HCT116 (cell line): ENCODE measurements at regions not wholly inside any gene's neighbourhood (a gene's known extent, or its start where the extent isn't known, plus 50 kb on each side); places are given as distances from the start of the nearest gene placed in this dataset.

ENCODE experiments used
- CEBPB ChIP-seq: IDR thresholded peaks from 2 replicates; pipeline ENCODE4 v1.6.1; 2012; ENCODE audit warnings: low read depth
- EZH2 ChIP-seq: fragments of 200-600 bp; sonication (generic); IDR thresholded peaks from 2 replicates; pipeline ENCODE4 v1.6.1; 2017; ENCODE audit warnings: antibody characterized with exemption, mixed run types
- POLR2A ChIP-seq: IDR thresholded peaks from 2 replicates; pipeline ENCODE4 v1.7.0; 2011; ENCODE audit warnings: borderline replicate concordance; ENCODE audit not compliant: insufficient read depth, insufficient read length; ENCODE audit errors: extremely low read depth
- RAD21 ChIP-seq: IDR thresholded peaks from 2 replicates; pipeline ENCODE4 v1.6.1; 2012; ENCODE audit warnings: low read depth, mild to moderate bottlenecking
- REST ChIP-seq: IDR thresholded peaks from 2 replicates; pipeline ENCODE4 v1.6.1; 2012; ENCODE audit warnings: low read depth
- YY1 ChIP-seq: IDR thresholded peaks from 2 replicates; pipeline ENCODE4 v1.6.1; 2011; ENCODE audit warnings: low read length, low read depth, moderate library complexity, mild to moderate bottlenecking; ENCODE audit not compliant: insufficient replicate concordance; ENCODE audit errors: extremely low read depth
- ZNF274 ChIP-seq: fragments of 200-500 bp; sonication (Bioruptor generic); IDR thresholded peaks from 2 replicates; pipeline ENCODE4 v1.6.1; 2014; ENCODE audit warnings: mild to moderate bottlenecking, low read depth, low read length, inconsistent platforms
- TF ChIP-seq, protein P1 (sequence below), 3 experiments: fragments of 200-600 bp in 1 of 3; sonication (generic) in 1 of 3; IDR thresholded peaks in 2 of 3; conservative IDR thresholded peaks in 1 of 3; 2 replicates each; pipeline ENCODE4 v1.5.1; 2012 to 2017; ENCODE audit warnings: low read depth in 2 of 3, low read length in 2 of 3, antibody characterized with exemption in 1 of 3, borderline replicate concordance in 1 of 3, control low read depth in 1 of 3, mild to moderate bottlenecking in 1 of 3, mixed read lengths in 1 of 3, mixed run types in 1 of 3, moderate library complexity in 1 of 3; ENCODE audit not compliant: insufficient read depth in 1 of 3

- no peak for TF ChIP-seq ZNF274
- TF ChIP-seq REST, result no peak
- TF ChIP-seq, protein P1, sequence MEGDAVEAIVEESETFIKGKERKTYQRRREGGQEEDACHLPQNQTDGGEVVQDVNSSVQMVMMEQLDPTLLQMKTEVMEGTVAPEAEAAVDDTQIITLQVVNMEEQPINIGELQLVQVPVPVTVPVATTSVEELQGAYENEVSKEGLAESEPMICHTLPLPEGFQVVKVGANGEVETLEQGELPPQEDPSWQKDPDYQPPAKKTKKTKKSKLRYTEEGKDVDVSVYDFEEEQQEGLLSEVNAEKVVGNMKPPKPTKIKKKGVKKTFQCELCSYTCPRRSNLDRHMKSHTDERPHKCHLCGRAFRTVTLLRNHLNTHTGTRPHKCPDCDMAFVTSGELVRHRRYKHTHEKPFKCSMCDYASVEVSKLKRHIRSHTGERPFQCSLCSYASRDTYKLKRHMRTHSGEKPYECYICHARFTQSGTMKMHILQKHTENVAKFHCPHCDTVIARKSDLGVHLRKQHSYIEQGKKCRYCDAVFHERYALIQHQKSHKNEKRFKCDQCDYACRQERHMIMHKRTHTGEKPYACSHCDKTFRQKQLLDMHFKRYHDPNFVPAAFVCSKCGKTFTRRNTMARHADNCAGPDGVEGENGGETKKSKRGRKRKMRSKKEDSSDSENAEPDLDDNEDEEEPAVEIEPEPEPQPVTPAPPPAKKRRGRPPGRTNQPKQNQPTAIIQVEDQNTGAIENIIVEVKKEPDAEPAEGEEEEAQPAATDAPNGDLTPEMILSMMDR (IDR thresholded peaks at IDR 0.05 in 2 of 3, conservative IDR thresholded peaks at IDR 0.05 in 1 of 3; ENCODE audit: borderline replicate concordance in 1 of 3, insufficient read depth in 1 of 3, low read depth in 2 of 3, low read length in 2 of 3), result no peak
- TF ChIP-seq YY1, result no peak
- no peak for TF ChIP-seq POLR2A
- no peak for TF ChIP-seq RAD21
- no peak for TF ChIP-seq EZH2
- no peak for TF ChIP-seq CEBPB
Measured at GRCh38 chr1:10897321-10897980, 101.0 kb upstream of the CASZ1 start.
